Stimulated activated CD4-positive, alpha-beta T cell treated with anti-CD3 and anti-CD28 coated beads, TNF-alpha, amount 100 ng/mL, for 24 hours (primary cell): ENCODE measurements at regions not wholly inside any gene's neighbourhood (a gene's known extent, or its start where the extent isn't known, plus 50 kb on each side); places are given as distances from the start of the nearest gene placed in this dataset.

Source experiments
- DNase-seq, 3 experiments: peaks; one replicate each; pipeline ENCODE4 v3.0.0-alpha.2; 2020; ENCODE audit warnings: low read depth in 3 of 3

- no peak for DNase-seq
Observed at GRCh38 chr14:101135796-101136742, 232.5 kb upstream of the RTL1 start.

GRCh38 chr14:101137234-101137633 is 233.7 kb upstream of the RTL1 start:
- no peak for DNase-seq

GRCh38 chr14:101147848-101148247 is 244.3 kb upstream of the RTL1 start:
- no peak for DNase-seq

GRCh38 chr14:101150039-101150610 is 246.6 kb upstream of the RTL1 start:
- no peak for DNase-seq

GRCh38 chr14:101151226-101151926 is 247.9 kb upstream of the RTL1 start:
- DNase-seq, result no peak

GRCh38 chr14:101151927-101152305 is 248.4 kb upstream of the RTL1 start:
- DNase-seq, result no peak

- DNase-seq, result no peak
Observed at GRCh38 chr14:101152855-101153254, 249.3 kb upstream of the RTL1 start.

GRCh38 chr14:101153691-101154090 is 250.2 kb upstream of the RTL1 start:
- DNase-seq, result no peak

- DNase-seq, result no peak
Observed at GRCh38 chr14:101155575-101155974, 252.1 kb upstream of the RTL1 start.

GRCh38 chr14:101167428-101167827 is 263.9 kb upstream of the RTL1 start:
- no peak for DNase-seq

GRCh38 chr14:101169267-101169666 is 265.7 kb upstream of the RTL1 start:
- no peak for DNase-seq

- DNase-seq, result no peak
Observed at GRCh38 chr14:101171650-101172049, 268.1 kb upstream of the RTL1 start.

- DNase-seq, result no peak
Observed at GRCh38 chr14:101173698-101174521, 270.4 kb upstream of the RTL1 start.

GRCh38 chr14:101174522-101174838 is 271.0 kb upstream of the RTL1 start:
- DNase-seq, result no peak

- DNase-seq, result no peak
Observed at GRCh38 chr14:101174980-101175606, 271.6 kb upstream of the RTL1 start.

- no peak for DNase-seq
Observed at GRCh38 chr14:101175731-101176534, 272.4 kb upstream of the RTL1 start.

- DNase-seq, result no peak
Observed at GRCh38 chr14:101176535-101177205, 273.1 kb upstream of the RTL1 start.

GRCh38 chr14:101177301-101177971 is 273.9 kb upstream of the RTL1 start:
- no peak for DNase-seq
